MM.1S (cell line): ENCODE measurements at regions not wholly inside any gene's neighbourhood (a gene's known extent, or its start where the extent isn't known, plus 50 kb on each side); places are given as distances from the start of the nearest gene placed in this dataset.
"Not testable (repeated sequence)": the region's sequence is repeated elsewhere in the genome, so short reads cannot be mapped to it uniquely, and the experiment has no call there.

Experiments used
- DNase-seq: peaks from one replicate; pipeline ENCODE4 v3.0.0-alpha.2; 2015
- H2AFZ ChIP-seq: fragments of 300-600 bp; sonication (generic); 2 replicates; pipeline ENCODE4 v1.6.0; 2016; ENCODE audit warnings: antibody characterized with exemption, low read length
- H3F3A ChIP-seq: fragments of 300-600 bp; sonication (generic); 2 replicates; pipeline ENCODE4 v1.6.1; 2016; ENCODE audit warnings: mild to moderate bottlenecking, antibody characterized with exemption, low read length, moderate library complexity, mixed read lengths; ENCODE audit not compliant: insufficient read depth
- H3K27ac ChIP-seq: fragments of 300-600 bp; sonication (generic); 2 replicates; pipeline ENCODE4 v1.5.1; 2016; ENCODE audit warnings: mild to moderate bottlenecking, low read length
- H3K27me3 ChIP-seq: fragments of 300-600 bp; sonication (generic); replicated peaks from 2 replicates; pipeline ENCODE4 v1.6.0; 2016; ENCODE audit warnings: low read length; ENCODE audit not compliant: insufficient read depth
- H3K36me3 ChIP-seq: fragments of 300-600 bp; sonication (generic); replicated peaks from 2 replicates; pipeline ENCODE4 v1.6.1; 2016; ENCODE audit warnings: mild to moderate bottlenecking, low read length, mixed read lengths; ENCODE audit not compliant: insufficient read depth
- H3K4me1 ChIP-seq: fragments of 300-600 bp; sonication (generic); 2 replicates; pipeline ENCODE4 v1.6.1; 2016; ENCODE audit warnings: low read length, mixed read lengths
- H3K4me2 ChIP-seq: fragments of 300-600 bp; sonication (generic); 2 replicates; pipeline ENCODE4 v1.6.0; 2016; ENCODE audit warnings: low read depth, low read length
- H3K4me3 ChIP-seq: fragments of 300-600 bp; sonication (generic); 2 replicates; pipeline ENCODE4 v1.5.1; 2016; ENCODE audit warnings: low read length, mixed read lengths
- H3K79me2 ChIP-seq: fragments of 300-600 bp; sonication (generic); 2 replicates; pipeline ENCODE4 v1.6.1; 2016; ENCODE audit warnings: mixed run types, low read length, mixed read lengths
- H3K9ac ChIP-seq: fragments of 300-600 bp; sonication (generic); 2 replicates; pipeline ENCODE4 v1.6.1; 2016; ENCODE audit warnings: low read length, mixed read lengths
- H3K9me2 ChIP-seq: fragments of 300-600 bp; sonication (generic); replicated peaks from 2 replicates; pipeline ENCODE4 v1.6.1; 2016; ENCODE audit warnings: mild to moderate bottlenecking, low read length, mixed read lengths; ENCODE audit not compliant: insufficient read depth
- H3K9me3 ChIP-seq: fragments of 300-600 bp; sonication (generic); replicated peaks from 2 replicates; pipeline ENCODE4 v1.6.1; 2016; ENCODE audit warnings: mild to moderate bottlenecking, low read length, mixed read lengths; ENCODE audit not compliant: insufficient read depth
- H4K20me1 ChIP-seq: fragments of 300-600 bp; sonication (generic); 2 replicates; pipeline ENCODE4 v1.6.1; 2016; ENCODE audit warnings: mild to moderate bottlenecking, low read length, moderate library complexity, mixed read lengths; ENCODE audit not compliant: insufficient read depth
- EZH2 ChIP-seq: fragments of 300-600 bp; sonication (generic); optimal IDR thresholded peaks from 2 replicates; pipeline ENCODE3; 2017; ENCODE audit warnings: low read depth, mild to moderate bottlenecking, antibody characterized with exemption, low read length, mixed read lengths
- EZH2phosphoT487 ChIP-seq: fragments of 300-600 bp; sonication (generic); IDR thresholded peaks from 2 replicates; pipeline ENCODE4 v1.6.1; 2018; ENCODE audit warnings: antibody characterized with exemption, low read length
- TF ChIP-seq, protein P1 (sequence below): fragments of 300-600 bp; sonication (generic); IDR thresholded peaks from 2 replicates; pipeline ENCODE4 v1.5.1; 2016; ENCODE audit warnings: antibody characterized with exemption, low read length, mixed read lengths

GRCh38 chr2:4219571-4219970 is 516.2 kb downstream of the DCDC2C start:
- H3K27ac ChIP-seq: no peak overlapping the region
- H3K4me3 ChIP-seq: no peak overlapping the region
- H3F3A ChIP-seq: no peaks in the 10 kb centered on the region
- H3K36me3 ChIP-seq: no peaks in the 10 kb centered on the region
- no peak overlapping the region for H3K9ac ChIP-seq
- no peaks in the 10 kb centered on the region for H3K79me2 ChIP-seq
- H3K9me2 ChIP-seq: no peaks in the 10 kb centered on the region
- no peaks in the 10 kb centered on the region for H4K20me1 ChIP-seq
- no peak for DNase-seq
- no peak overlapping the region for H2AFZ ChIP-seq
- no peak overlapping the region for H3K4me2 ChIP-seq
- no peaks in the 10 kb centered on the region for H3K4me1 ChIP-seq
- H3K27me3 ChIP-seq: no peaks in the 10 kb centered on the region
- TF ChIP-seq EZH2phosphoT487 (no peak), EZH2 (no peak)
- TF ChIP-seq, protein P1, sequence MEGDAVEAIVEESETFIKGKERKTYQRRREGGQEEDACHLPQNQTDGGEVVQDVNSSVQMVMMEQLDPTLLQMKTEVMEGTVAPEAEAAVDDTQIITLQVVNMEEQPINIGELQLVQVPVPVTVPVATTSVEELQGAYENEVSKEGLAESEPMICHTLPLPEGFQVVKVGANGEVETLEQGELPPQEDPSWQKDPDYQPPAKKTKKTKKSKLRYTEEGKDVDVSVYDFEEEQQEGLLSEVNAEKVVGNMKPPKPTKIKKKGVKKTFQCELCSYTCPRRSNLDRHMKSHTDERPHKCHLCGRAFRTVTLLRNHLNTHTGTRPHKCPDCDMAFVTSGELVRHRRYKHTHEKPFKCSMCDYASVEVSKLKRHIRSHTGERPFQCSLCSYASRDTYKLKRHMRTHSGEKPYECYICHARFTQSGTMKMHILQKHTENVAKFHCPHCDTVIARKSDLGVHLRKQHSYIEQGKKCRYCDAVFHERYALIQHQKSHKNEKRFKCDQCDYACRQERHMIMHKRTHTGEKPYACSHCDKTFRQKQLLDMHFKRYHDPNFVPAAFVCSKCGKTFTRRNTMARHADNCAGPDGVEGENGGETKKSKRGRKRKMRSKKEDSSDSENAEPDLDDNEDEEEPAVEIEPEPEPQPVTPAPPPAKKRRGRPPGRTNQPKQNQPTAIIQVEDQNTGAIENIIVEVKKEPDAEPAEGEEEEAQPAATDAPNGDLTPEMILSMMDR: no peak
- H3K9me3 ChIP-seq: no peaks in the 10 kb centered on the region

- no peaks in the 10 kb centered on the region for H3K79me2 ChIP-seq
- no peak for TF ChIP-seq EZH2
- TF ChIP-seq, protein P1: no peak
Measured at GRCh38 chr2:4221434-4221833, 518.1 kb downstream of the DCDC2C start.

GRCh38 chr2:4221845-4222244 is 518.5 kb downstream of the DCDC2C start:
- Histone ChIP-seq H2AFZ (no peak overlapping the region), H3K27me3 (no peaks in the 10 kb centered on the region), H4K20me1 (no peaks in the 10 kb centered on the region), H3K9me2 (no peaks in the 10 kb centered on the region), H3K9me3 (no peaks in the 10 kb centered on the region), H3K4me2 (no peak overlapping the region), H3K4me3 (no peak overlapping the region), H3K27ac (no peak overlapping the region), H3F3A (no peaks in the 10 kb centered on the region), H3K36me3 (no peaks in the 10 kb centered on the region), H3K79me2 (no peaks in the 10 kb centered on the region), H3K4me1 (no peaks in the 10 kb centered on the region), H3K9ac (no peak overlapping the region)
- DNase-seq: no peak
- TF ChIP-seq, protein P1: no peak
- TF ChIP-seq EZH2: no peak
- no peak for TF ChIP-seq EZH2phosphoT487

More at GRCh38 chr2:4221434-4221833, 518.1 kb downstream of the DCDC2C start:
- Histone ChIP-seq H3K4me3 (no peak overlapping the region), H2AFZ (no peak overlapping the region), H3K36me3 (no peaks in the 10 kb centered on the region), H3K27me3 (no peaks in the 10 kb centered on the region), H3F3A (no peaks in the 10 kb centered on the region), H3K4me2 (no peak overlapping the region), H3K9me3 (no peaks in the 10 kb centered on the region), H3K27ac (no peak overlapping the region), H4K20me1 (no peaks in the 10 kb centered on the region), H3K4me1 (no peaks in the 10 kb centered on the region), H3K9ac (no peak overlapping the region), H3K9me2 (no peaks in the 10 kb centered on the region)
- no peak for DNase-seq

- not testable (repeated sequence) for H3K9me3 ChIP-seq, H3K27me3 ChIP-seq, H3K4me2 ChIP-seq, H3K27ac ChIP-seq, H3K36me3 ChIP-seq, H4K20me1 ChIP-seq, H3K4me3 ChIP-seq, DNase-seq, H2AFZ ChIP-seq, H3K4me1 ChIP-seq, H3K9ac ChIP-seq, H3K79me2 ChIP-seq, H3K9me2 ChIP-seq, H3F3A ChIP-seq
Measured at GRCh38 chr2:4244422-4244821, 541.0 kb downstream of the DCDC2C start.
